ENCODE measurements at regions not wholly inside any gene's neighbourhood (a gene's known extent, or its start where the extent isn't known, plus 50 kb on each side); places are given as distances from the start of the nearest gene placed in this dataset.

- TF ChIP-seq MAX (IDR thresholded peaks at IDR 0.05): no peak
- no peak for TF ChIP-seq CEBPB (IDR thresholded peaks at IDR 0.05)
- no peak for TF ChIP-seq TCF12 (IDR thresholded peaks at IDR 0.05; ENCODE audit: low read depth)
- no peak for TF ChIP-seq CREB1 (IDR thresholded peaks at IDR 0.05; ENCODE audit: low read depth)
- TF ChIP-seq TAF1 (IDR thresholded peaks at IDR 0.05; ENCODE audit: low read depth): no peak
- TF ChIP-seq USF1 (IDR thresholded peaks at IDR 0.05): no peak
- no peak for TF ChIP-seq RAD21 (IDR thresholded peaks at IDR 0.05; ENCODE audit: low read depth)
- no peak for TF ChIP-seq ZBTB7A (IDR thresholded peaks at IDR 0.05; ENCODE audit: low read depth)
- no peak for TF ChIP-seq TEAD4 (IDR thresholded peaks at IDR 0.05)
- TF ChIP-seq EGR1 (IDR thresholded peaks at IDR 0.05): no peak
- no peak for TF ChIP-seq REST (IDR thresholded peaks at IDR 0.05; ENCODE audit: low read depth)
Measured at GRCh38 chr11:7168741-7168990, 79.9 kb downstream of the RBMXL2 start.

GRCh38 chr11:7170431-7170830 lies 81.3 kb upstream of the SYT9 start:
- TF ChIP-seq TAF1 (IDR thresholded peaks at IDR 0.05; ENCODE audit: low read depth): no peak

GRCh38 chr11:7175007-7175406 lies 76.7 kb upstream of the SYT9 start:
- TF ChIP-seq CREB1 (IDR thresholded peaks at IDR 0.05; ENCODE audit: low read depth) (no peak), FOXM1 (IDR thresholded peaks at IDR 0.05; ENCODE audit: borderline replicate concordance, low read depth) (no peak), RAD21 (IDR thresholded peaks at IDR 0.05; ENCODE audit: low read depth) (no peak), CEBPB (IDR thresholded peaks at IDR 0.05) (no peak), MAX (IDR thresholded peaks at IDR 0.05) (no peak), TEAD4 (IDR thresholded peaks at IDR 0.05) (no peak), TAF1 (IDR thresholded peaks at IDR 0.05; ENCODE audit: low read depth) (no peak)

- no peak for TF ChIP-seq RAD21 (IDR thresholded peaks at IDR 0.05; ENCODE audit: low read depth)
- no peak for TF ChIP-seq EP300 (IDR thresholded peaks at IDR 0.05; ENCODE audit: borderline replicate concordance)
- TF ChIP-seq USF1 (IDR thresholded peaks at IDR 0.05): no peak
Measured at GRCh38 chr11:7186190-7186589, 65.5 kb upstream of the SYT9 start.

GRCh38 chr11:7186676-7187075 lies 65.0 kb upstream of the SYT9 start:
- no peak for TF ChIP-seq EGR1 (IDR thresholded peaks at IDR 0.05)
- TF ChIP-seq REST (IDR thresholded peaks at IDR 0.05; ENCODE audit: low read depth): no peak
- no peak for TF ChIP-seq YY1 (IDR thresholded peaks at IDR 0.05; ENCODE audit: low read depth)
- TF ChIP-seq FOXM1 (IDR thresholded peaks at IDR 0.05; ENCODE audit: borderline replicate concordance, low read depth): no peak
- no peak for TF ChIP-seq USF1 (IDR thresholded peaks at IDR 0.05)
- no peak for TF ChIP-seq TEAD4 (IDR thresholded peaks at IDR 0.05)
- no peak for TF ChIP-seq TCF12 (IDR thresholded peaks at IDR 0.05; ENCODE audit: low read depth)

- TF ChIP-seq ZBTB7A (IDR thresholded peaks at IDR 0.05; ENCODE audit: low read depth) (no peak), YY1 (IDR thresholded peaks at IDR 0.05; ENCODE audit: low read depth) (no peak), CREB1 (IDR thresholded peaks at IDR 0.05; ENCODE audit: low read depth) (no peak), MAX (IDR thresholded peaks at IDR 0.05) (no peak), FOXM1 (IDR thresholded peaks at IDR 0.05; ENCODE audit: borderline replicate concordance, low read depth) (no peak), REST (IDR thresholded peaks at IDR 0.05; ENCODE audit: low read depth) (no peak), RAD21 (IDR thresholded peaks at IDR 0.05; ENCODE audit: low read depth) (no peak), TCF12 (IDR thresholded peaks at IDR 0.05; ENCODE audit: low read depth) (no peak), CEBPB (IDR thresholded peaks at IDR 0.05) (no peak)
Measured at GRCh38 chr11:7196396-7197146, 55.1 kb upstream of the SYT9 start.
